HL-60 (cell line): ENCODE measurements at regions not wholly inside any gene's neighbourhood (a gene's known extent, or its start where the extent isn't known, plus 50 kb on each side); places are given as distances from the start of the nearest gene placed in this dataset.

Source experiments
- DNase-seq, 2 experiments: peaks; one replicate each; pipeline ENCODE4 v3.0.0-alpha.2; 2010 to 2020; ENCODE audit warnings: low read depth in 1 of 2, low spot score in 1 of 2
- H3K27ac ChIP-seq: fragments of 250-450 bp; sonication (Bioruptor Pico); replicated peaks from 2 replicates; pipeline ENCODE4 v1.5.1; 2020; ENCODE audit warnings: mild to moderate bottlenecking, moderate library complexity
- H3K27me3 ChIP-seq: fragments of 250-450 bp; sonication (Bioruptor Pico); 2 replicates; pipeline ENCODE4 v1.5.1; 2021; ENCODE audit warnings: mild to moderate bottlenecking, moderate library complexity; ENCODE audit not compliant: insufficient read depth, poor library complexity, severe bottlenecking
- H3K4me3 ChIP-seq: replicated peaks from 2 replicates; pipeline ENCODE4 v1.5.1; 2011; ENCODE audit warnings: mild to moderate bottlenecking, control low read depth, low read length; ENCODE audit not compliant: insufficient read depth
- GABPA ChIP-seq: IDR thresholded peaks from 2 replicates; pipeline ENCODE4 v1.6.1; 2012; ENCODE audit warnings: low read depth
- POLR2AphosphoS5 ChIP-seq: IDR thresholded peaks from 2 replicates; pipeline ENCODE4 v1.6.1; 2012; ENCODE audit warnings: low read depth
- SPI1 ChIP-seq: IDR thresholded peaks from 2 replicates; pipeline ENCODE4 v1.6.1; 2012; ENCODE audit warnings: low read depth, mild to moderate bottlenecking, borderline replicate concordance
- TF ChIP-seq, protein P1 (sequence below): IDR thresholded peaks from one replicate; pipeline ENCODE4 v1.5.1; 2011; ENCODE audit warnings: low read length, control low read depth, inconsistent platforms; ENCODE audit not compliant: insufficient read depth
- TF ChIP-seq, protein P2 (sequence below): IDR thresholded peaks from 2 replicates; pipeline ENCODE4 v1.6.1; 2012; ENCODE audit warnings: low read depth; ENCODE audit not compliant: insufficient replicate concordance

GRCh38 chr9:96067600-96067999 is 192.1 kb downstream of the ERCC6L2 start:
- Histone ChIP-seq H3K27ac (no peak overlapping the region), H3K4me3 (no peak overlapping the region), H3K27me3 (no peaks in the 10 kb centered on the region)
- no peak for DNase-seq
- TF ChIP-seq GABPA (no peak), SPI1 (no peak), POLR2AphosphoS5 (no peak)
- TF ChIP-seq, protein P1, sequence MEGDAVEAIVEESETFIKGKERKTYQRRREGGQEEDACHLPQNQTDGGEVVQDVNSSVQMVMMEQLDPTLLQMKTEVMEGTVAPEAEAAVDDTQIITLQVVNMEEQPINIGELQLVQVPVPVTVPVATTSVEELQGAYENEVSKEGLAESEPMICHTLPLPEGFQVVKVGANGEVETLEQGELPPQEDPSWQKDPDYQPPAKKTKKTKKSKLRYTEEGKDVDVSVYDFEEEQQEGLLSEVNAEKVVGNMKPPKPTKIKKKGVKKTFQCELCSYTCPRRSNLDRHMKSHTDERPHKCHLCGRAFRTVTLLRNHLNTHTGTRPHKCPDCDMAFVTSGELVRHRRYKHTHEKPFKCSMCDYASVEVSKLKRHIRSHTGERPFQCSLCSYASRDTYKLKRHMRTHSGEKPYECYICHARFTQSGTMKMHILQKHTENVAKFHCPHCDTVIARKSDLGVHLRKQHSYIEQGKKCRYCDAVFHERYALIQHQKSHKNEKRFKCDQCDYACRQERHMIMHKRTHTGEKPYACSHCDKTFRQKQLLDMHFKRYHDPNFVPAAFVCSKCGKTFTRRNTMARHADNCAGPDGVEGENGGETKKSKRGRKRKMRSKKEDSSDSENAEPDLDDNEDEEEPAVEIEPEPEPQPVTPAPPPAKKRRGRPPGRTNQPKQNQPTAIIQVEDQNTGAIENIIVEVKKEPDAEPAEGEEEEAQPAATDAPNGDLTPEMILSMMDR = no peak
- TF ChIP-seq, protein P2, sequence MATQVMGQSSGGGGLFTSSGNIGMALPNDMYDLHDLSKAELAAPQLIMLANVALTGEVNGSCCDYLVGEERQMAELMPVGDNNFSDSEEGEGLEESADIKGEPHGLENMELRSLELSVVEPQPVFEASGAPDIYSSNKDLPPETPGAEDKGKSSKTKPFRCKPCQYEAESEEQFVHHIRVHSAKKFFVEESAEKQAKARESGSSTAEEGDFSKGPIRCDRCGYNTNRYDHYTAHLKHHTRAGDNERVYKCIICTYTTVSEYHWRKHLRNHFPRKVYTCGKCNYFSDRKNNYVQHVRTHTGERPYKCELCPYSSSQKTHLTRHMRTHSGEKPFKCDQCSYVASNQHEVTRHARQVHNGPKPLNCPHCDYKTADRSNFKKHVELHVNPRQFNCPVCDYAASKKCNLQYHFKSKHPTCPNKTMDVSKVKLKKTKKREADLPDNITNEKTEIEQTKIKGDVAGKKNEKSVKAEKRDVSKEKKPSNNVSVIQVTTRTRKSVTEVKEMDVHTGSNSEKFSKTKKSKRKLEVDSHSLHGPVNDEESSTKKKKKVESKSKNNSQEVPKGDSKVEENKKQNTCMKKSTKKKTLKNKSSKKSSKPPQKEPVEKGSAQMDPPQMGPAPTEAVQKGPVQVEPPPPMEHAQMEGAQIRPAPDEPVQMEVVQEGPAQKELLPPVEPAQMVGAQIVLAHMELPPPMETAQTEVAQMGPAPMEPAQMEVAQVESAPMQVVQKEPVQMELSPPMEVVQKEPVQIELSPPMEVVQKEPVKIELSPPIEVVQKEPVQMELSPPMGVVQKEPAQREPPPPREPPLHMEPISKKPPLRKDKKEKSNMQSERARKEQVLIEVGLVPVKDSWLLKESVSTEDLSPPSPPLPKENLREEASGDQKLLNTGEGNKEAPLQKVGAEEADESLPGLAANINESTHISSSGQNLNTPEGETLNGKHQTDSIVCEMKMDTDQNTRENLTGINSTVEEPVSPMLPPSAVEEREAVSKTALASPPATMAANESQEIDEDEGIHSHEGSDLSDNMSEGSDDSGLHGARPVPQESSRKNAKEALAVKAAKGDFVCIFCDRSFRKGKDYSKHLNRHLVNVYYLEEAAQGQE = no peak

DNA sequence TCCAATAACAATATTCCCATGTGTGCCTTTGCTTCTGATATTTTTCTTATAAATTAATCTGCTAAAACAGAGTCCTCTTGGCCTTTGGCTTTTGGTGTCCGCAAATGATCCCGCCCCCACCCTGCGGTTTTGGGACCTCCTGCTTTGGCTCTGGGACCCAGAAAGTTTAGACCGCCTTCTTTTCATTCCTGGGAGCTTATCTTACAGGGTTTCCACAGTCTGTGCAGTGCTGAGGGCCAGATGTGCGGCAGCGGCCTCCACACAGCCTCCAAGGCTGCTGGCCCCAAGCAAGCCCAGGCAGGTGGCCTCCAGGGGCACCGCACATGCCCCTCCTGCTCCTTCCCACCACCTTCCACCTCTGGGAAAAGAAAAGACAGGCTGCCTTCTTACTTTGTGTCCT is 191.5 kb downstream of the ERCC6L2 start:
- Histone ChIP-seq H3K27me3 (no peaks in the 10 kb centered on the region), H3K27ac (no peak overlapping the region), H3K4me3 (no peak overlapping the region)
- TF ChIP-seq GABPA (no peak), POLR2AphosphoS5 (no peak), SPI1 (no peak)
- TF ChIP-seq, protein P2 = no peak
- TF ChIP-seq, protein P1 = no peak
- no peak for DNase-seq

DNA sequence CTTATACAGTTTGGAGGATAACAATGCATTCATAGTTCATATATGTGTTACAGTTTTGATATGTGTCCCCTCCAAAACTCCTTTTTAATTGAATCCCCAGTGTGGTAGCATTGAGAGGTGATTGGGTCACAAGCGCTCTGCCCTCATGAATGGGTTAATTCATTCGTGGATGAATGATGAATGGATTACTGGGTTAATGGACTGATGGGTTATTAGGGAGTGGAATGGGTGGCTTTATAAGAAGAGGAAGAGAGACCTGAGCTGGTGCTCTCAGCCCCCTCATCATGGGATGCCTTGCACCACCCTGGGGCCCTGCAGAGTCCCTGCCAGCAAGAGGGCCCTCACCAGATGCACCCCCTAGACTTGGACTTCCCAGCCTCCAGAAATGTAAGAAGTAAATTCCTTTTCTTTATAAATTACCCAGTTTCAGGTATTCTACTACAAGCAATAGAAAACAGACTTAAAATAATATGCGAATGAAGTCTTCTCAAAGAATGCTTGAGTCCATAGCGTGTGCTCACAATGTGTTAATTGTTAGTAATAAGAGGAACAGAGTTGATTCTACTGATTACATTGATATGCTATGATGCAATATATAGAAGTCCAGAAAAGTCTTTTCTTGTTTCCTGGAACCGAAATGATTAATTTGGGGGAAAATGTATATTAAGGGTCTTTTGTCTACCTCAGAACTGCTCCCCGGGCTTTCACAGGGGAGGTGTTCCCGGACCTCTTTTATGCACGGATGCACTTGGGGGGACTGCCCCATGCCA is 190.2 kb downstream of the ERCC6L2 start:
- H3K27me3 ChIP-seq = no peaks in the 10 kb centered on the region
- H3K27ac ChIP-seq = no peak overlapping the region
- DNase-seq = no peak
- H3K4me3 ChIP-seq = no peak overlapping the region
- TF ChIP-seq, protein P2 = no peak
- TF ChIP-seq, protein P1 = no peak
- TF ChIP-seq GABPA (no peak), POLR2AphosphoS5 (no peak), SPI1 (no peak)
